GM19397 (cell line): ENCODE measurements at regions not wholly inside any gene's neighbourhood (a gene's known extent, or its start where the extent isn't known, plus 50 kb on each side); places are given as distances from the start of the nearest gene placed in this dataset.

Source experiments
- ATAC-seq: cut with Tn5 transposase; IDR thresholded peaks from one replicate; pipeline ENCODE4 v1.9.1; 2021; ENCODE audit warnings: mild to moderate bottlenecking, moderate library complexity; ENCODE audit not compliant: unreplicated experiment

DNA sequence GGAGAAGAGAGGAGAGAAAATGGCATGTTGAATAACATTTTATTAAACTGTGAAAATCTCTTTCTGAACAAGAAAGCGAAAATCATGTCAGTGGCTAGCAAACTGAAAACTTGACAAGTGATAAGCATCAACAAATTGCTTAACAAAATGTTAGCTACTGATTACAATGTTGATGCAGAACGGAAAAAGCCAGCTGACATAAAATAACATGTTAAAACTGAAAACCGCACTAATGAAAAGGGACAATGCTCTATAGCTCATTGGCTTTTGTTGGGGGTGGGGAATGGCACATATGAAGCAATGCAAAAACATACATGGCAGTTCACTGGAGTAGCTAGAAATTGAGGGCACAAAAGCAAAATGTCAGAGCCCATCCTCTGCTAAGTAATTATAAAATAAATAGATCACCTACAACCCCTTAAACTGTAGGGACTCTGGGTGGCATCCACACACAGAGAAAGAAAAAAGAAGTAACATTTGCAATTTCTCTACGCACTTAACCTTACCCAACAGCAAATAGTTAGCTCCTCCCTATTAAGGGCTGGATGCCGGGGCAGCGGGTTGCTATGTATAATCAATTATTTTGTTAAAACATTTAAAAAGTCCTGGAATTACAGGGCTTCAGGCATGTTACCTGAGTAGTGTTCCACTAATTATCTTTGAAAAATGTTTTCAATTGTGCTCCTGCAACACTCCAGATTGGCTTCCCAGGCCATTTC lies 129.2 kb upstream of the USP15 start:
- no peak for ATAC-seq

- ATAC-seq = no peak
Measured at GRCh38 chr12:62133440-62133839, 126.8 kb upstream of the USP15 start.

DNA sequence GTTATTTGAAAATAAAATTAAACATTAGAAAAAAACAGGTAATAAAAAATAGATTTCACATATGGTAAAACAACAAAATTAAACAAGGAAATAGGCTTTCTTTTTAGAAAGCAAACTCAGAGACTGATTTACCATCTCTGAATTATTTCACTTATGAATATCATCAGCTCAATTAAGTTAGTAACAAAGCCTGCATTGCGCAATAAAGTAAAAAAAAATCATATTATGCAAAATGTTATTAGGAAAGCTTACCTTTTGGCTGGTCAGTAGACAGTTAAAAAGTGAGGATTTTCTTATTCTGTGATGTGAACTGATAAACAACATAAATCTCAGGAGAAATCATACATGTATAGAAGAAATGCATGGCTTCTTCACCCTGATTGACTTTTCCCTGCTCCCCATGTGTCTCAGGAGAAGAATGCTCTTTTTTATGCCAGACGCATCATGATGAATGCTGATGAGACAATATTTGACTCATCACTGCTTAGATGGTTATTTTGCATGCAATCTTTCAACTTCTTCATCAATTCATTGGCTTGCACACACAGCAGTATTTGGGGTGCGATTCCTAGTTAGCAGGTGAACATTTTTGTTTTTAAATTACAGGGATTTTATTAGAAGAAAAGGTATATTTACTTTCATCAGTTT lies 124.5 kb upstream of the USP15 start:
- no peak for ATAC-seq

DNA sequence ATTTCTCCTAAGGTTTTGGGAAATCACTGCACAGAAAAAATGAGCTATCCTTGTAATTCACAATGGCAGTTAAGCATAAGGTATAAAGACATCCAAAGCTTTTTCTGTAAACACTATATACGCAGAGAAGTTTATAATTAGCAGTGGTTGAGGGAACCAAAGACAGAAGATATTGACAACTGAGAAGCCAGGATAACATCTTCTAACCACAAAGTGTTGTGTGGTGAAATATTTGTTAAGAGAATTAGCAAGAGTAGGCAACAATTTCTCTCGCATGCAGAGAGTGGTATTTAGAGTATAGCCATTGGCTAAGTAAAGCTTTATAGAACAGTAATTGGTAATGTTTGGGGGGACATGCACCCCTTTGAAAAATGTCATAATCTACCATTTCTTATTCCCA lies 123.7 kb upstream of the USP15 start:
- no peak for ATAC-seq

DNA sequence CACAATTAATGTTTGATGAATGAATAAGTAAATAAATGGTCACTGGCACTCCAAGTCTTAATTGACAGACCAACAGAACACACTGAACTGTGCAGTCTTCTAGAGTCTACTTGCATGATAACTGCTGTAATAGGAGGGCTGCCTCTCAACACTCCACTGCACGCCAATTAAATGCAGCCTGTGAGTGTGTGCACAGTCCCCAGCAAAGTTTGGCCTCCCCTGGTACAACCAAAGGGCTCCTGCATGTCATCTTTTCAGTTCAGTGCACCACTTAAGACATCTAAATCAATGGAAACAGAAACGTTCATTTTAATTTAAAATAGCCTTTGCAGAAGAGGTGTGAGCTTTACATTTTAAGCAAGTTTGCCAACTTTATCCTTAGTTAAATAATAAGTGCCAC lies 121.7 kb upstream of the USP15 start:
- no peak for ATAC-seq

GRCh38 chr12:62146318-62146717 lies 113.9 kb upstream of the USP15 start:
- ATAC-seq = no peak

- no peak for ATAC-seq
Measured at GRCh38 chr12:62158013-62158412, 102.2 kb upstream of the USP15 start.

GRCh38 chr12:62158461-62159360 lies 101.5 kb upstream of the USP15 start:
- ATAC-seq = no peak

DNA sequence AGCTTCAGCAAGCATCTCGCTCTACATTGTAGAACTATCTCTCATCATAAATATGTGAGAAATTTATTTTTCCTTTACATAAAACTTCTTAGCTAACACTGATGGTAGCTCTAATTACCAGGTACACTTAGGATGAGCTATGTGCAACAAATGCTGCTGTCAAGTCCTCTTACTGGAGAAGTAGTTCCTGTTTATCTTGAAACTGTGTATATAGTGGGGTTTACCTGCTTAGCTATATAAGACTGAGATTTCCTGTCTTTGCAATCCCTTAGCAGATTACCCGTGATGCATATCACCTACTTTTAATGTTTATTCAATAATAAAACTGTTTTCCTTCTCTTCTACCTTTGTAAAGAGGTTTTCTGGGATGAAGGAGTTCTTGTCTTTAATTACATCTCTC lies 98.0 kb upstream of the USP15 start:
- ATAC-seq = no peak

- no peak for ATAC-seq
Measured at GRCh38 chr12:62163368-62163767, 96.8 kb upstream of the USP15 start.

GRCh38 chr12:62164036-62164435 lies 96.2 kb upstream of the USP15 start:
- no peak for ATAC-seq

- no peak for ATAC-seq
Measured at GRCh38 chr12:62166525-62166924, 93.7 kb upstream of the USP15 start.

GRCh38 chr12:62168411-62168810 lies 91.8 kb upstream of the USP15 start:
- no peak for ATAC-seq

- no peak for ATAC-seq
Measured at GRCh38 chr12:62170241-62170640, 90.0 kb upstream of the USP15 start.

DNA sequence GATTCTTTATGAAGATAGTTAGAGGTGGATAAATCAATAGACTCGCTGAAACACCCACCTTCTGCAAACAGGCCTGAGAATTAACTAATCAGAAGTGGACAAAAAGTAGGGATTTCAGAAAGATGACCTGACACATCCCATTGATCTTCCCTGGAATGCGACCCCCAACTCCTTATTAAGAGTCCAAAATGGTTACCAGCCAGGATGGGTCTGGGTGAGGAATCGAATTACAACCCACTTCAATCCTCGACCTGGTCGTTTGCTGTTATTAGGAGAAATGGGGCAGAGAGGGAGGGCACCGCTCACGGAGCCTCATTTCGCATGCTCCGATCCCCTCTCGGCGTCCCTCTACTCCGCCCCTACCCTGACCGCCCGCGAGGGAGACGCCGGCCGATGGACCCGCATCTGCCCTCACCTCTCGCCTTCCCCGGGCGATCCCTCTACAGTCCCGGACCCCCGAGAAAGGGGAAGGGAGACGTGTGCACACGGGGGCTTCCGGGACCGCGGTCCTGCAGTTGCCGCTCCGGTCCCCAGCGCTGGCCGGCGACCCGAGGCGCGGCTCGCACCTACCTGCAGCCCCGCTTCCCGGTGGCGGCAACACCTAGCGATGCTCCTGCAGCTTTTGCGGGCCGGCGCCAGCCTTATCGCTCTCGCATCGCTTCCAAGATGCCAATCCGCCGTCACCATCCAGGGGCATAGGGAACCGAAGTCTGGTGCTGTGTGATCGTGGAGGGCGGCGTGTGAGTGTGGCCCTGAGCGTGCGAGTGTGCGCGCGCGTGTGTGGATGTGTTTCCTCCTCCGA lies 69.3 kb upstream of the USP15 start:
- no peak for ATAC-seq

DNA sequence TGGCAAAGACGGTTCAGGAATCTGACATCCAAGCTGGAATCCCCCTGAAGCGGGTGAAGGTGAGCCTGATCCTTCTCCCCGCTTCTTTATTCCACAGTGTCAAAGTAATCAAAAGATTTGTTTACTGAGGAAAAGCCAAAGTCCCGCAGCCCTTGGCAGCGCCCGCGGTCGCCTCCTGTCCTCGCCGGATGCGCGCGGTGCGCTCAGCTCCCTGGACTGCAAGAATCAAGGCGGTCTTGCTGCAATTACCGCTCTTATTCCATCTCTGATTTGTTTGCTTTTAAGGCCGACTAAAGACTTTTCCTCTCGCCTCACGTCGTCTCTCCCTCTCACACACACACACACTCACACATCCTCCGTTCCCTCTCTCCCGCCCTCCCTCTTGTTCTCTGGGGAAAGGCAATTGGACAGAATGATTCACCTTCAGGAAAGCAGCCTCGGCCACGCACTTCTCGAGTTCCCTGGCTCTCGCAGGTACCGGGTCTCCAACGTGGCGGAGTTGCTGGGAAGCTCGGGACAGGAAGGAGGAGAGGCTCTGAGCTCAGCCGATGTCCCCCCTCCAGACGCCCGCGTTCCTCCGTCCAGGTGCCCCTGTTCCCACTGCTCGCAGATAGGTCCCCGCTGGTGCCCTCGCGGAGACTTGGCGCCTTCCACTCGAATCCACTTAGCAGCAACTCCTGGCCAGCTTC lies 68.6 kb upstream of the USP15 start:
- no peak for ATAC-seq

DNA sequence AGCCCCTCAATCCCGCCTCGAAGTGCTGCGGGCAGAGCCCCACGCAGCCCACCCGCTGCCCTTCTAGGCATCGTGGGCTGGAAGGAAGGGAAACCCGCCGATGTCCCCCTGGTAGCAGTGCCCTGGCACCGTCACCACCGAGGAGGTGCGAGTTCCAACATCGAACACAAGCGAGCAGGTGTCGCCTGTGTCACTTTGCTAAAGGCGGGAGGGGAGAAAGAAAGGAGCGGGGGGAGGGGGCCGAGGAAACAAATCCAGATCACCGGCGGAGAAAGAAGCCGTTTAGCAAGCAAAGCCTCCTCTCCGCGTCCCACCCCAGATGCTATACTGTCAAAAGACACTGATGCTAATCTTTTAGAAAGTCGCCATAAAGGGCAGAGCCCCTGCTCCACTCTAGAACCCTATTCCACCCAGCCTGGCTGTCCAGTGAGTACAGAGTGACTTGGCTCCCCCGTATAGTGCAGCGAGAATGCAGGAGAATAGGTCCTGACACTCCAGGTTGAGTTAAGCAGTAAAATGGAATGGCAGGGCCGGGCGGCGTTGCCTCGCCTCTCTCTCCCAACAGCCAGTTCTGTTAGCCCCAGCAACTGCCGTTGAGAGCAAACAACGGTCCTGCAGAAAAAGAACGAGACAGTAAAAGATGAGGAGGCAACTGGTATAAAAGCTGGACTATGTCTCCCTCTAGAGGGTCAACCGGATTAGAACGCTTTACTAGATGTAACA lies 67.9 kb upstream of the USP15 start:
- ATAC-seq = peak; percentile 77

GRCh38 chr12:62192903-62193250 lies 67.3 kb upstream of the USP15 start:
- ATAC-seq = peak; percentile 19

GRCh38 chr12:62194031-62194430 lies 66.2 kb upstream of the USP15 start:
- ATAC-seq = no peak

DNA sequence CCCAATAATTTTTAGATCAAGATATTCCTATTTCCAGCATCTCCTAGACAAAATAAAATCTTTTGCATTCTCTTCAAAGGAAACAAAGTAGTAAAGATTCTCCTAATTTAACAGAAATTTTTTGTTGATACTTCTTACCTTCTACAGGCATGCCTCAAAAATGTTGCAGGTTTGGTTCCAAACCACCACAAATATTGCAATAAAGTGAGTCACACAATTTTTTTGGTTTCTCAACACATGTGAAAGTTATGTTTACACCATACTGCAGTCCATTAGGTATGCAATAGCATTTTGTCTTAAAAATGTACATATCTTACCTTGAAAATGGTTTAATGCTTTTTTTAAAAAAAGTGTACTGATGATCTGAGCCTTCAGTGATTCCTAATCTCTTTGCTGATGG lies 65.6 kb upstream of the USP15 start:
- no peak for ATAC-seq
